ENCODE measurements at regions not wholly inside any gene's neighbourhood (a gene's known extent, or its start where the extent isn't known, plus 50 kb on each side); places are given as distances from the start of the nearest gene placed in this dataset.

- no peak for DNase-seq
Observed at GRCh38 chr2:144279165-144279564, 240.8 kb downstream of the ZEB2 start.

GRCh38 chr2:144277622-144278354 lies 242.1 kb downstream of the ZEB2 start:
- no peak for DNase-seq

DNA sequence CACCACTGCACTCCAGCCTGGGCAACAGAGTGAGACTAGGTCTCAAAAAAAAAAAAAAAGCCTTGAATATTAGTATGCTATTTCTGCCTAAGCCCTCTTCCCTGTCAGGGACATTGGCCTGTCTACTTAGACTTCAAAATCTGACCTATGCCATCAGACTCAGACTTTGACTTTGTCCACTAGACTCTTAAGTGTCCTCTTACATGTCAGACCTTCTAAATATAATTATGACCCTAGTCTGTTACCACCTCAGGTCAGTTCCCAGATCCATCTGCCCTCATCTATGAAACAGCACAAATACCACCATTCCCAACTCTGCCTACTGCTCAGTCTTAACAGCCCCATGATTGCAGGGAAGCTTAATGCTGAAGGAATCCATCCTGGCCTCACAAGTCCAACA lies 244.6 kb downstream of the ZEB2 start:
- DNase-seq, result no peak

GRCh38 chr2:144274131-144274530 lies 245.8 kb downstream of the ZEB2 start:
- no peak for DNase-seq

GRCh38 chr2:144270951-144271350 lies 249.0 kb downstream of the ZEB2 start:
- no peak for DNase-seq

- no peak for DNase-seq
Observed at GRCh38 chr2:144268036-144268678, 251.8 kb downstream of the ZEB2 start.

- DNase-seq, result no peak
Observed at GRCh38 chr2:144267239-144267638, 252.7 kb downstream of the ZEB2 start.

DNA sequence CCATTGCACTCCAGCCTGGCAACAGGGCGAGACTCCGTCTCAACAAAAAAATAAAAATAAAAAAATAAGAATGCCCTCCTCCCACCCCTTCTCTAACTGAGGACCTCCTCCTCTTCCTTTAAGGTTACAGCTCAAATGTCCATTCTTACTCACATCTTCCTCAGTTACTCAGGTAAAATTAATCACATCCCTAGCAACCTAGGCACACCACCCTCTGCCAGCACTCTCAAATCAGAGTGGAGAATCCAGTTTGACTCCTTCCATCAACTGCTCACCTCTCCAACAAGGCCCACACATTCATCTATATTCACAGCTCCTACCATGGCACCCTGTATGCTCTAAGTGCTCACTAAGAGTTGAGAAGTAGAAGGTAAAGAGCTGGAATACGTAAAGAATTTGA lies 254.3 kb downstream of the ZEB2 start:
- DNase-seq, result no peak

DNA sequence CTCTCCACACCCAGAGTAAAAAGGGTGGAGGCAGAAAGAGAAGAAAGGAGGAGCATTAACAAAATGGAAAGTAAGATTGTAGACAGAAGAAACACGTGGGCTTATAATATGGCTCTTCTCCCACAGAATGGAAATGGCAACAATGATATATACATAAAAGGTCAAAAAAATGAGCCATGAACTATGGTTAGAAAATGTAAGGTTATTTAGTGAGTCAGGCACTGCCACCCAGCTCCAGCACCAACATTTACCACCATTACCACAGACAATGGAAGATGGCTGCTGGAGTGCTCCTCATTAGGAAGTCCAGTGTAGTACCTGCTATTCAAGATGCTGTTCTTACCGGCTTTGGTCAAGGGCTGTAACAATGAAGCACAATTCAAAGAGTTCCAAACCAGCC lies 258.0 kb downstream of the ZEB2 start:
- no peak for DNase-seq

DNA sequence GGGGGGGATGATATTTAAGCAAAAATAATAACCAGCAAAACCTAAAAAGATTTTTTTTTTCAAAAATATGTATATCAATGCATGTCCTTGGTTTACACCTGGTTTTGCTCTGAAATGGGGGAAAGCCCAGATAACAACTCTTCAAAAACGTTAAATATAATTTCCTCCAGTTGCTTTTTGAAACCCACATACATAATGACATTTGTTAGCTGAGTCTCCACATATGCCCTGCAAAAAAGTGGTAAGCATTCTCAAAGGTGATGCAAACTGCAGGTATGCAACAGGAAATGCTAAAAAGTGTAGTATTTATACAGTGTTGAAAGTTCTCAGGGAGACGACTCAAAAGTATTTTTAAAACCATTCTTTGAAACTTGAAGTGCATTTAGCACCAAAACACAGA lies 258.6 kb downstream of the ZEB2 start:
- DNase-seq, result no peak

GRCh38 chr2:144259332-144259731 lies 260.6 kb downstream of the ZEB2 start:
- no peak for DNase-seq

DNA sequence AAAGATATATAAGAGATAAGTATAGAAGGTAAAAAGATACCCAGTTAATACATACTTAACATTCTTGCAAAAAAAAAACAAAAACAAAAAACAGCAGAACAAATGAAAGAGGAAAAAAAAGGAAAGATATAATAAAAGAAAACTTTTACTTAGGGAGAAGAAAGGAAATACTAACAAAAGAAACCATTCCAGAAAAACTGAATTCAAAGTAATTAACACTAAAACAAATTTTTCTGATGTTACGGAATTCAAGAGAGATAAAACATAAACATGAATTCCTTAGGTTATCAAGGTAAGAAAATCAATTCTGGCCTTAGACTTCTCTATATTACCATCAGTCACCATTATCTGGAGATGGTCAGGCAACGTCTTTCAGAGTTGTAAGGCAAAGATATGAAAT lies 261.8 kb downstream of the ZEB2 start:
- DNase-seq, result no peak

- no peak for DNase-seq
Observed at GRCh38 chr2:144256996-144257707, 262.8 kb downstream of the ZEB2 start.

GRCh38 chr2:144254342-144255235 lies 265.3 kb downstream of the ZEB2 start:
- DNase-seq, result no peak

- DNase-seq, result no peak
Observed at GRCh38 chr2:144253743-144254142, 266.2 kb downstream of the ZEB2 start.

DNA sequence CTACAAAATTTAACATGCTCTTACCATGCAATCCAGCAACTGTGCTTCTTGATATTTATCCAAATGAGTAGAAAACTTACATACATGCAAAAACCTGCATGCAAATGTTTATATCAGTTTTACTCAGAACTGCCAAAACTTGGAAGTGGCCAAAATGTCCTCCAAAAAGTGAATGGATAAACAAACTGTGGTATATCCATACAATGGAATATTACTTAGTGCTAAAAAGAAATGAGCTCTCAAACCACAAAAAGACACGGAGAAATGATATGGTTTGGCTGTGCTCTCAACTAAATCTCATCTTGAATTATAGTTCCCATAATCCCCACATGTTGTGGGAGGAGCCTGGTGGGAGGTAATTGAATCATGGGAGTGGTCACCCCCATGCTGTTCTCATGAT lies 267.2 kb downstream of the ZEB2 start:
- DNase-seq, result no peak

GRCh38 chr2:144249035-144249637 lies 270.8 kb downstream of the ZEB2 start:
- no peak for DNase-seq

DNA sequence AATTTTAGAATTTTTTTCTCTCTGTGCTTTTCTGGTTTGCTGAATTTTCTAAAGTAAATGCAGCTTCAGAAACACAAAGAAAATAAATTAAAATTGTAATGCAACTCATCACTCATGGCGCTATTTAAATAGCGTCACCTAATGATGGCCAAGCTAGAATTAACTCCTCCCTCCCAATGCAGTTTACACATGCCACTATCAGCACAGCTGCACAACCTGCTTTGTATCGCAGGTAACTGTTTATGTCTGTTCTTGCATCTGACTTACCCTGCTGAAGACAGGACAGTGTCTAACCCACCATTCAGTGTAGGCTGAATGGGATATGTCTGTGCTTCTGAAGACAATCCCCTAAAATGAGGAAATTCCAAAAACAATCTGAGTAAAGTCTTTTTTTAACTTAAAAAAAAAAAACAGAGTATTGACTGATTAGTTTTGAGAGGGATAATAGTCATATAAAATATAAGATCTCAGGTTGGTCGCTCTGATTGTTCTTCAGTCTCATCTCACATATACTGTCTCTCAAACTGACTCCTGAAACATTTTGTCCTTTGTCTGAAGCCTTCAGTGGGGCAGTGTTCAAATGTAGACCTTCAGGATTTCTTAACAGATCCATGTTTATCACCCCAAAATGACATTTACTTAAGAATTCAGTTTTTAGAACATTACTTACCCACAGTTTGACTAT lies 271.4 kb downstream of the ZEB2 start:
- DNase-seq, result no peak

DNA sequence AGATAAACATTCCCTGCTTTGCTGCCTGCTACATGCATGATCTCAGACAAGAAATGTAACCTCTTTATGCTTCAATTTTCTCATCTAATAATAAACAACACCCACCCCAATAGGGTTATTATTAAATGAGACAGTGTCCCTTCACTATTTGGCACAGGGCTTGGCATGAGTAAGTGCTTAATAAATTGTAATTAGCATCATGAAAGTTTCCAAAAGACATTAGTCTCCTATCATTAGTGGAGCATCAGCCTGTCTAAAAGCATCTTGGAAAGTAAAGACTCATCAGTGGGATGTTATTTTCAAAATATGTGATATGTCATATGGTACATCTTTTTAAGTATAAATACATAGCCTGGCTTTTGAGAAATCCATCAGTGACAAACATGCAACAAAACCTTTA lies 275.0 kb downstream of the ZEB2 start:
- no peak for DNase-seq

GRCh38 chr2:144242311-144242710 lies 277.6 kb downstream of the ZEB2 start:
- DNase-seq, result no peak

DNA sequence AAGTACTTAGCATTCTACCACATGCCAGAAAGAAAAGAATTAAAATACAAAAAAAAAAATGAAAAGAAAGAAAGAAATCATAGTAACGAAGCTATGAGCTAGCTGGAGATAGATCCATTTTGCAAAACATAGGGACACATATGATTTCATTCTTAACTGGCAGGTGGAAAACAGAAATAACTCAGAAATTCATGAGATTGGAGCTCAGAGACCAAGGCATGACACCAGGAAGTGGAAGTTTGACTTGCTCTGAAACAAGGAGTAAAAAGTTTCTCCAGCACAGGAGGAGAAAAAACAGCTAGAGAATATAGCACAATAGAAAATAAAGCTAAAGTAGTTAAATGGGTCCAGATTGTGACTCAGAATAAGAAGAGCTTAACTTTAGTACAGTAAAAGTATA lies 278.1 kb downstream of the ZEB2 start:
- DNase-seq, result no peak

All from 8988T (cell line).